ENCODE measurements at regions not wholly inside any gene's neighbourhood (a gene's known extent, or its start where the extent isn't known, plus 50 kb on each side); places are given as distances from the start of the nearest gene placed in this dataset.

- TF ChIP-seq CTCF (IDR thresholded peaks at IDR 0.05; ENCODE audit: low read length): no peak
- TF ChIP-seq EZH2 (optimal IDR thresholded peaks at IDR 0.05; ENCODE audit: low read depth, low read length): no peak
- TF ChIP-seq EZH2phosphoT487 (IDR thresholded peaks at IDR 0.05; ENCODE audit: low read length): no peak
Measured at GRCh38 chr12:100703868-100704267, 90.7 kb upstream of the ANO4 start.
